Transverse colon (tissue), 4 donors: ENCODE measurements at regions not wholly inside any gene's neighbourhood (a gene's known extent, or its start where the extent isn't known, plus 50 kb on each side); places are given as distances from the start of the nearest gene placed in this dataset.

Experiments used
- DNase-seq: peaks from one replicate; pipeline ENCODE4 v3.0.0-alpha.2; 2019
- H3K27ac ChIP-seq, 4 donors: fragments of 200-600 bp; sonication (generic); 2 replicates each; pipeline ENCODE4 v1.5.1; 2016 to 2018; ENCODE audit warnings: inconsistent platforms in 4 of 4
- H3K27me3 ChIP-seq: fragments of 200-600 bp; sonication (generic); 2 replicates; pipeline ENCODE4 v1.5.1; 2017; ENCODE audit warnings: inconsistent platforms
- H3K36me3 ChIP-seq, 4 donors: fragments of 200-600 bp; sonication (generic); 2 replicates each; pipeline ENCODE4 v1.5.1; 2017 to 2019; ENCODE audit warnings: inconsistent platforms in 4 of 4
- H3K4me1 ChIP-seq, 4 donors: fragments of 200-600 bp; sonication (generic); 2 replicates each; pipeline ENCODE4 v1.5.1; 2017 to 2020; ENCODE audit warnings: inconsistent platforms in 4 of 4
- H3K4me3 ChIP-seq, 4 donors: fragments of 200-600 bp; sonication (generic); 1 replicate in 1 of 4; 2 replicates in 3 of 4; pipeline versions ENCODE4 v1.5.1 to v1.6.1; 2017 to 2019; ENCODE audit warnings: inconsistent platforms in 4 of 4
- H3K9me3 ChIP-seq, 2 donors: fragments of 200-600 bp; sonication (generic); 2 replicates each; pipeline ENCODE4 v1.5.1; 2017 to 2019; ENCODE audit warnings: inconsistent platforms in 2 of 2
- EP300 ChIP-seq: sonication (generic); formaldehyde crosslinking; IDR thresholded peaks from one replicate; pipeline ENCODE4 v1.6.1; 2017; ENCODE audit warnings: antibody characterized with exemption, low read depth
- POLR2A ChIP-seq: fragments of 450-650 bp; IDR thresholded peaks from one replicate; pipeline ENCODE4 v1.6.1; 2016; ENCODE audit warnings: antibody characterized with exemption, mild to moderate bottlenecking, moderate library complexity
- POLR2AphosphoS5 ChIP-seq, 3 donors: sonication (generic); formaldehyde crosslinking; IDR thresholded peaks; one replicate each; pipeline ENCODE4 v1.6.1; 2016; ENCODE audit warnings: antibody characterized with exemption in 3 of 3
- WGBS, 2 donors: methylation state at CpG; one replicate each; pipeline ENCODE4 v1.1.5; 2018; ENCODE audit warnings: low coverage in 1 of 2; 5-methylcytosine and 5-hydroxymethylcytosine counted together
- in situ Hi-C, 4 donors: fragments of 200-750 bp; cut with MboI; loops; one replicate each; pipeline versions ENCODE4 v1.15.0 to v1.15.1; 2017; ENCODE audit warnings: low sequenced_read_pairs in 3 of 4, low pct_ligation_motif_present in 1 of 4, low pct_unique_long_range_greater_than_20kb in 1 of 4
- intact Hi-C: fragments of 100-400 bp; cut with DNase I; formaldehyde crosslinking; loops from one replicate; pipeline ENCODE4 v1.15.1; 2023; ENCODE audit warnings: low total_unique reads
- TF ChIP-seq, protein P1 (sequence below), 5 experiments: fragments of 200-600 bp in 3 of 5; fragments of 450-650 bp in 2 of 5; sonication (generic) in 3 of 5; IDR thresholded peaks; 1 replicate in 2 of 5; 2 replicates in 3 of 5; pipeline ENCODE4 v1.5.1; 2016 to 2017; ENCODE audit warnings: antibody characterized with exemption in 5 of 5, inconsistent platforms in 3 of 5, mild to moderate bottlenecking in 2 of 5, moderate library complexity in 1 of 5

DNA sequence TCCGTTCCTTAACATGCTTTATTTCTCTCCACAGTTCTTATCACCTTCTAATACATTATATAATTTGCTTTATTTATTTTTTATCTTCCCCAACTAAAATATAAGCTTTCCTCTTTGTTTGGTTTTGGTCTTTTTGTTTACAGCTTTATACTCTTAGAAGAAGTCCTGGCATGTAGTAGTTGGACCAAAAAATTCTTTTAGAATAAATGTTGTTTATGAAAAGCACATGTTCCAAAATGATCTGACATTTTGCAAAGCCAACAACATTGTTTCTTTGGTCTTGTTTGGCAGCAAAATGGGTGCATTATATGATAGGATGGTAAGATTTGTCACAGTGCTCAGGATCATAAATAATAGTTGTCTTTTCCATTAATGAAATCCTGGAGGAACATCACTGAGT lies 312.5 kb downstream of the LRIG3 start:
- Histone ChIP-seq H3K36me3 (no peaks in the 10 kb centered on the region), H3K9me3 (no peaks in the 10 kb centered on the region), H3K4me3 (no peak overlapping the region), H3K27ac (no peak overlapping the region), H3K4me1 (no peaks in the 10 kb centered on the region), H3K27me3 (no peaks in the 10 kb centered on the region)
- TF ChIP-seq EP300: no peak
- no peak for TF ChIP-seq POLR2A
- no peak for TF ChIP-seq POLR2AphosphoS5 (IDR thresholded peaks at IDR 0.05)
- TF ChIP-seq, protein P1, sequence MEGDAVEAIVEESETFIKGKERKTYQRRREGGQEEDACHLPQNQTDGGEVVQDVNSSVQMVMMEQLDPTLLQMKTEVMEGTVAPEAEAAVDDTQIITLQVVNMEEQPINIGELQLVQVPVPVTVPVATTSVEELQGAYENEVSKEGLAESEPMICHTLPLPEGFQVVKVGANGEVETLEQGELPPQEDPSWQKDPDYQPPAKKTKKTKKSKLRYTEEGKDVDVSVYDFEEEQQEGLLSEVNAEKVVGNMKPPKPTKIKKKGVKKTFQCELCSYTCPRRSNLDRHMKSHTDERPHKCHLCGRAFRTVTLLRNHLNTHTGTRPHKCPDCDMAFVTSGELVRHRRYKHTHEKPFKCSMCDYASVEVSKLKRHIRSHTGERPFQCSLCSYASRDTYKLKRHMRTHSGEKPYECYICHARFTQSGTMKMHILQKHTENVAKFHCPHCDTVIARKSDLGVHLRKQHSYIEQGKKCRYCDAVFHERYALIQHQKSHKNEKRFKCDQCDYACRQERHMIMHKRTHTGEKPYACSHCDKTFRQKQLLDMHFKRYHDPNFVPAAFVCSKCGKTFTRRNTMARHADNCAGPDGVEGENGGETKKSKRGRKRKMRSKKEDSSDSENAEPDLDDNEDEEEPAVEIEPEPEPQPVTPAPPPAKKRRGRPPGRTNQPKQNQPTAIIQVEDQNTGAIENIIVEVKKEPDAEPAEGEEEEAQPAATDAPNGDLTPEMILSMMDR (IDR thresholded peaks at IDR 0.05): no peak
- no peak for DNase-seq
- in situ Hi-C loops: no loop called here
- intact Hi-C loops: no loop called here
- WGBS, 2 donors: 0 to 38% methylated on average over 1 of the region's 1 CpG

DNA sequence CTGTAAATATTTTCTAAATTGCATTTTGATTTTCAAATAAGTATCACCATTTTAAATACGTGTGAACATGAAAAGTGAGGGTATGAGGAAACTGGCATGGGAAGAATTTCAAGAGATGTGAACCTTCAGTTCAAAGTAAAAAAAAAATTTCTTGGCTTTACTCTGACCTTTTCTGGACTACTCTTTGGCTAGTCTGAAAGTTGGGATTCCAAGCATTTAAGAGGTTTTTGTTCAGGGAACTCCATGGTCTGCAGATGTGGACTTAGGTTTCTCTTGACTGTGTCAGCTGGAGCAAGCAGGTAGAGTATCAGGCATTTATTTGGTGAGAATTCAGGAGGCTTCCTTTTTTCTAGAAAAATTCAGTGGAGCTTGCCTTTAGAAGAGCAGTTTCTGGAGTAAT lies 311.6 kb downstream of the LRIG3 start:
- WGBS, 2 donors: 44 to 47% methylated on average over 1 of the region's 1 CpG
- Histone ChIP-seq H3K4me1 (no peaks in the 10 kb centered on the region), H3K4me3 (no peak overlapping the region), H3K36me3 (no peaks in the 10 kb centered on the region), H3K27ac (no peak overlapping the region), H3K9me3 (no peaks in the 10 kb centered on the region), H3K27me3 (no peaks in the 10 kb centered on the region)
- no peak for DNase-seq
- TF ChIP-seq POLR2AphosphoS5 (IDR thresholded peaks at IDR 0.05): no peak
- no peak for TF ChIP-seq POLR2A
- TF ChIP-seq, protein P1 (IDR thresholded peaks at IDR 0.05): no peak
- TF ChIP-seq EP300: no peak
- in situ Hi-C loops: no loop called here
- intact Hi-C loops: no loop called here

GRCh38 chr12:58615047-58615446 lies 305.3 kb downstream of the LRIG3 start:
- whole genome bisulfite sequencing, 2 donors: 59 to 79% methylated on average over 2 of the region's 2 CpGs
- intact Hi-C loops (no loop called here), in situ Hi-C loops (no loop called here)
- TF ChIP-seq EP300 (no peak), POLR2A (no peak), POLR2AphosphoS5 (IDR thresholded peaks at IDR 0.05) (no peak)
- TF ChIP-seq, protein P1 (IDR thresholded peaks at IDR 0.05): no peak
- DNase-seq: no peak
- Histone ChIP-seq H3K27ac (no peak overlapping the region), H3K36me3 (no peaks in the 10 kb centered on the region), H3K4me3 (no peak overlapping the region), H3K4me1 (no peaks in the 10 kb centered on the region), H3K27me3 (no peaks in the 10 kb centered on the region), H3K9me3 (no peaks in the 10 kb centered on the region)

DNA sequence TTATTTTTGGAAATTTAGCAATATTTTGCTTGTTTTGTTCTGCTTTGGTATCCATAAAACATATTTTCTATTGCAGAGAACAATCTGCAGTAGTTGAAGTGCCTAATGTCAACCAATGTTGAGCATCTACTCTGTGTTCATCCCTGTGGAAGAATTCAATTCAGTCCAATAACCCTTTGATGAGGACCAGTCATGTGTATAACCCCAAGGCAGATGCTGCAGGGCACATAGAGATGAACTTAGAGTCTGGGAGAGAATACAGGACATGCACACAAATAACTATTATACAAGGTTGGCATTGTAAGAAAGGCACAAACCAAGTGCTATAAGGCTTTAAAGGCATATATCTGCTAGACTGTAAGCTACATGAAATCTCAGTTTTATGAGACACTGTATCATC lies 304.7 kb downstream of the LRIG3 start:
- intact Hi-C loops (no loop called here), in situ Hi-C loops (no loop called here)
- no peak overlapping the region for H3K27ac ChIP-seq
- no peaks in the 10 kb centered on the region for H3K27me3 ChIP-seq
- H3K36me3 ChIP-seq: no peaks in the 10 kb centered on the region
- no peak overlapping the region for H3K4me3 ChIP-seq
- no peaks in the 10 kb centered on the region for H3K9me3 ChIP-seq
- H3K4me1 ChIP-seq: no peaks in the 10 kb centered on the region
- DNase-seq: no peak
- TF ChIP-seq POLR2AphosphoS5 (IDR thresholded peaks at IDR 0.05) (no peak), POLR2A (no peak), EP300 (no peak)
- TF ChIP-seq, protein P1 (IDR thresholded peaks at IDR 0.05): no peak
